K562 (cell line): ENCODE measurements at regions not wholly inside any gene's neighbourhood (a gene's known extent, or its start where the extent isn't known, plus 50 kb on each side); places are given as distances from the start of the nearest gene placed in this dataset.

Experiments used
- ATAC-seq: fragments of 200-7000 bp; cut with Tn5 transposase; 3 replicates; pipeline ENCODE4 v1.9.1; 2020; ENCODE audit warnings: moderate library complexity
- BruUV-seq: library from RNA; stranded (reverse); fragments of 400-500 nt; replicated peaks from 2 replicates; lab custom pipeline; 2021; lab: Mats Ljungman, UMichigan
- CTCF ChIA-PET: fragments of 300-600 bp; formaldehyde crosslinking; extraction: SDS; loops from one replicate; lab custom pipeline; 2021; ENCODE audit warnings: low intra/inter-chr PET ratio; lab: Yijun Ruan, JAX
- POLR2A ChIA-PET: fragments of 300-600, 350-650 bp; sonication (Branson Sonifier 250); formaldehyde crosslinking; extraction: SDS; loops from one replicate; lab custom pipeline; 2021; ENCODE audit warnings: antibody characterized with exemption, inconsistent platforms; lab: Yijun Ruan, JAX
- DNase-seq, 4 experiments: peaks; one replicate each; pipeline versions ENCODE4 v3.0.0 to v3.0.0-alpha.2; 2011 to 2018; ENCODE audit warnings: low spot score in 3 of 4, mixed read lengths in 3 of 4; ENCODE audit errors: extremely low read depth in 1 of 4
- FAIRE-seq: peaks from 2 replicates; lab custom pipeline; 2011; peaks lifted over from hg19 to GRCh38; lab: Jason Lieb, UNC
- H2AFZ ChIP-seq: 2 replicates; pipeline ENCODE4 v1.6.0; 2011; ENCODE audit warnings: low read depth, low read length, control low read depth, inconsistent platforms
- H3K27ac ChIP-seq: fragments of 200-600 bp; 3 replicates; pipeline ENCODE4 v1.8.0; 2011; ENCODE audit warnings: low read depth, mild to moderate bottlenecking, control low read depth, inconsistent platforms, low read length, moderate library complexity, mixed read lengths; ENCODE audit errors: extremely low read depth
- H3K27me3 ChIP-seq, 2 experiments: fragments of 300-600 bp in 1 of 2; 2 replicates in 1 of 2; 3 replicates in 1 of 2; pipeline versions ENCODE4 v1.6.0 to v1.8.0; 2011; ENCODE audit warnings: inconsistent platforms in 2 of 2, low read length in 2 of 2, mild to moderate bottlenecking in 1 of 2, mixed read lengths in 1 of 2, moderate library complexity in 1 of 2; ENCODE audit not compliant: control insufficient read depth in 2 of 2, insufficient read depth in 2 of 2
- H3K36me3 ChIP-seq: fragments of 300-600 bp; 3 replicates; pipeline ENCODE4 v1.8.0; 2011; ENCODE audit warnings: mild to moderate bottlenecking, low read length, inconsistent platforms; ENCODE audit not compliant: control insufficient read depth, insufficient read depth
- H3K4me1 ChIP-seq, 2 experiments: fragments of 200-600 bp in 1 of 2; replicated peaks in 1 of 2; 2 replicates in 1 of 2; 3 replicates in 1 of 2; pipeline versions ENCODE4 v1.5.1 to v1.8.0; 2011; ENCODE audit warnings: inconsistent platforms in 2 of 2, low read length in 2 of 2, mild to moderate bottlenecking in 1 of 2, mixed read lengths in 1 of 2, moderate library complexity in 1 of 2; ENCODE audit not compliant: control insufficient read depth in 2 of 2, insufficient read depth in 2 of 2
- H3K4me2 ChIP-seq: 2 replicates; pipeline ENCODE4 v1.6.1; 2011; ENCODE audit warnings: low read length, control low read depth, inconsistent platforms, mixed read lengths; ENCODE audit not compliant: insufficient read depth
- H3K4me3 ChIP-seq: fragments of 200-600 bp; sonication (generic), shearing (Covaris generic); 2 replicates; pipeline ENCODE4 v1.5.1; 2016; ENCODE audit warnings: control low read depth, inconsistent platforms
- H3K79me2 ChIP-seq: fragments of 200-600 bp; 3 replicates; pipeline ENCODE4 v1.8.0; 2011; ENCODE audit warnings: low read length, inconsistent platforms; ENCODE audit not compliant: control insufficient read depth, insufficient read depth
- H3K9ac ChIP-seq, 2 experiments: 2 replicates each; pipeline versions ENCODE4 v1.6.0 to v1.6.1; 2011; ENCODE audit warnings: low read depth in 2 of 2, low read length in 2 of 2, control low read depth in 1 of 2, inconsistent platforms in 1 of 2, mild to moderate bottlenecking in 1 of 2, mixed read lengths in 1 of 2; ENCODE audit not compliant: insufficient read depth in 1 of 2
- H3K9me1 ChIP-seq: one replicate; pipeline ENCODE4 v1.6.0; 2011; ENCODE audit warnings: inconsistent platforms, mild to moderate bottlenecking, low read length, moderate library complexity; ENCODE audit not compliant: control insufficient read depth, insufficient read depth
- H3K9me3 ChIP-seq: replicated peaks from 2 replicates; pipeline ENCODE4 v1.5.1; 2011; ENCODE audit warnings: low read depth, low read length, inconsistent platforms; ENCODE audit not compliant: control insufficient read depth, insufficient read depth
- H4K20me1 ChIP-seq: replicated peaks from 2 replicates; pipeline ENCODE4 v1.6.1; 2011; ENCODE audit warnings: low read length, inconsistent platforms, mixed read lengths; ENCODE audit not compliant: control insufficient read depth, insufficient read depth
- ETV1 ChIP-seq: fragments of 450-650 bp; conservative IDR thresholded peaks from 2 replicates; pipeline ENCODE4 v1.6.1; 2016; ENCODE audit warnings: missing genetic modification characterization, control low read depth, low read depth, missing compliant biosample characterization
- GABPB2 ChIP-seq: fragments of 250-450 bp; sonication (Bioruptor Pico); conservative IDR thresholded peaks from 2 replicates; pipeline ENCODE4 v1.5.1; 2021; ENCODE audit warnings: mild to moderate bottlenecking
- JUNB ChIP-seq: fragments of 450-650 bp; formaldehyde crosslinking; conservative IDR thresholded peaks from 2 replicates; pipeline ENCODE4 v1.4.0; 2020; ENCODE audit warnings: mild to moderate bottlenecking
- KHSRP ChIP-seq: fragments of 450-650 bp; IDR thresholded peaks from 2 replicates; pipeline ENCODE4 v1.6.1; 2017
- KLF6 ChIP-seq: fragments of 250-450 bp; sonication (Bioruptor Pico); IDR thresholded peaks from 2 replicates; pipeline ENCODE4 v1.4.0; 2020; ENCODE audit warnings: mild to moderate bottlenecking, moderate library complexity, borderline replicate concordance
- PTRF ChIP-seq: fragments of 450-650 bp; IDR thresholded peaks from 2 replicates; pipeline ENCODE4 v1.6.1; 2016; ENCODE audit warnings: mild to moderate bottlenecking, missing genetic modification characterization, missing compliant biosample characterization
- SIN3B ChIP-seq: fragments of 450-650 bp; IDR thresholded peaks from 2 replicates; pipeline ENCODE4 v1.6.1; 2017; ENCODE audit warnings: low read depth, mild to moderate bottlenecking, moderate library complexity
- SRSF3 ChIP-seq: fragments of 200-400 bp; formaldehyde crosslinking; IDR thresholded peaks from 2 replicates; pipeline ENCODE4 v1.6.1; 2016; ENCODE audit warnings: mild to moderate bottlenecking, low read length, moderate library complexity; ENCODE audit not compliant: insufficient read depth
- SRSF9 ChIP-seq: fragments of 200-400 bp; formaldehyde crosslinking; IDR thresholded peaks from 2 replicates; pipeline ENCODE4 v1.6.1; 2017; ENCODE audit warnings: low read depth, low read length, borderline replicate concordance
- TAF15 ChIP-seq: fragments of 200-400 bp; formaldehyde crosslinking; IDR thresholded peaks from 2 replicates; pipeline ENCODE4 v1.6.1; 2017; ENCODE audit warnings: mild to moderate bottlenecking, low read depth, low read length, moderate library complexity
- TFAM ChIP-seq: fragments of 250-450 bp; sonication (Bioruptor Pico); conservative IDR thresholded peaks from 2 replicates; pipeline ENCODE4 v1.5.0; 2021; ENCODE audit warnings: mild to moderate bottlenecking, moderate library complexity
- ZKSCAN1 ChIP-seq: fragments of 150-350 bp; IDR thresholded peaks from 2 replicates; pipeline ENCODE4 v1.6.1; 2016; ENCODE audit warnings: low read depth, low read length
- ZNF318 ChIP-seq, 2 experiments: fragments of 450-650 bp; IDR thresholded peaks; 2 replicates each; pipeline ENCODE4 v1.6.1; 2016; ENCODE audit warnings: mild to moderate bottlenecking in 2 of 2, borderline replicate concordance in 1 of 2, low read depth in 1 of 2, moderate library complexity in 1 of 2
- in situ Hi-C: fragments of 300-500 bp; cut with MboI; formaldehyde crosslinking; loops from 4 replicates; pipeline ENCODE4 v1.15.0; 2018; ENCODE audit warnings: inconsistent platforms, mixed read lengths
- intact Hi-C: fragments of 100-400 bp; cut with micrococcal nuclease; formaldehyde crosslinking; loops from 2 replicates; pipeline ENCODE4 v1.14.2; 2022
- TF ChIP-seq, protein P1 (sequence below): fragments of 450-650 bp; IDR thresholded peaks from 2 replicates; pipeline ENCODE4 v1.6.1; 2016; ENCODE audit warnings: missing biosample characterization, missing genetic modification characterization

DNA sequence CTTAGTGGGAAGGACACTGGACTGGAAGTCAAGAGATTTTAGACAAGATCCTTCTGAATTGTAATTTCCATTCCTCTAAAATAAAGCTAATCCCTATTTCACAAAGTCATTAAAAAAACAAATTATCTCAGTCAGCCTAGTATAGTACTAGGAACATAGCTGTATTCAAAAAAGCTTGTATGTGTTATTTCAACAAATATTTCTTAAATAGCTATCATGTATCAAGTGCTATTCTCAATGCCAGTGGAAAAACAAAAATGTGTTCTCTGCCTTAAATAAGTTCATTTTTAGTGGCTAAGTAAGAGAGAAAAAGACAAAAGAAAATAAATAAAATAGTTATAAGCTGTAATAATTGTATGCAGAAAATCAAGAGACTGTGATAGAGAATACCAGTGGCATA lies 541.8 kb upstream of the CDH2 start:
- Histone ChIP-seq H3K9me3 (no peaks in the 10 kb centered on the region; the same call in 1 of the 2 replicates), H3K9me1 (no peaks in the 10 kb centered on the region), H3K4me1 (no peaks in the 10 kb centered on the region), H3K4me3 (no peak overlapping the region), H3K27ac (no peak overlapping the region), H2AFZ (no peak overlapping the region), H3K4me2 (no peak overlapping the region), H4K20me1 (no peaks in the 10 kb centered on the region), H3K36me3 (no peaks in the 10 kb centered on the region), H3K79me2 (no peaks in the 10 kb centered on the region), H3K27me3 (no peaks in the 10 kb centered on the region), H3K9ac (no peak overlapping the region)
- BruUV-seq, result no TSS peak
- intact Hi-C loops (no loop called here), in situ Hi-C loops (no loop called here)
- no peak for DNase-seq
- CTCF ChIA-PET, result no interaction called here
- POLR2A ChIA-PET, result no interaction called here
- no peak for ATAC-seq
- FAIRE-seq, result no peak
- no peak for TF ChIP-seq TAF15
- TF ChIP-seq KHSRP, result no peak
- no peak for TF ChIP-seq SRSF3
- no peak for TF ChIP-seq ETV1 (tag)
- TF ChIP-seq, protein P1, sequence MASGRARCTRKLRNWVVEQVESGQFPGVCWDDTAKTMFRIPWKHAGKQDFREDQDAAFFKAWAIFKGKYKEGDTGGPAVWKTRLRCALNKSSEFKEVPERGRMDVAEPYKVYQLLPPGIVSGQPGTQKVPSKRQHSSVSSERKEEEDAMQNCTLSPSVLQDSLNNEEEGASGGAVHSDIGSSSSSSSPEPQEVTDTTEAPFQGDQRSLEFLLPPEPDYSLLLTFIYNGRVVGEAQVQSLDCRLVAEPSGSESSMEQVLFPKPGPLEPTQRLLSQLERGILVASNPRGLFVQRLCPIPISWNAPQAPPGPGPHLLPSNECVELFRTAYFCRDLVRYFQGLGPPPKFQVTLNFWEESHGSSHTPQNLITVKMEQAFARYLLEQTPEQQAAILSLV (tag), result no peak
- no peak for TF ChIP-seq GABPB2 (CRISPR knock-in tag)
- TF ChIP-seq ZKSCAN1, result no peak
- no peak for TF ChIP-seq ZNF318 (IDR thresholded peaks at IDR 0.05; ENCODE audit: borderline replicate concordance in 1 of 2, low read depth in 1 of 2)
- no peak for TF ChIP-seq TFAM (CRISPR knock-in tag)
- TF ChIP-seq JUNB (CRISPR knock-in tag), result no peak
- no peak for TF ChIP-seq SIN3B
- no peak for TF ChIP-seq PTRF (tag)
- TF ChIP-seq SRSF9, result no peak
- no peak for TF ChIP-seq KLF6 (CRISPR knock-in tag)
